Large intestine (tissue), 3 donors: ENCODE measurements at regions not wholly inside any gene's neighbourhood (a gene's known extent, or its start where the extent isn't known, plus 50 kb on each side); places are given as distances from the start of the nearest gene placed in this dataset.
"Not testable (repeated sequence)": the region's sequence is repeated elsewhere in the genome, so short reads cannot be mapped to it uniquely, and the experiment has no call there.

ENCODE experiments used
- DNase-seq, 2 donors: peaks; one replicate each; pipeline versions ENCODE4 v3.0.0 to v3.0.0-alpha.2; 2013
- H3K27ac ChIP-seq: one replicate; pipeline ENCODE4 v1.5.1; 2013; ENCODE audit warnings: low read length
- H3K27me3 ChIP-seq: 2 replicates; pipeline ENCODE4 v1.6.1; 2013; ENCODE audit warnings: low read length; ENCODE audit not compliant: control insufficient read depth, insufficient read depth
- H3K36me3 ChIP-seq: 2 replicates; pipeline ENCODE4 v1.6.1; 2013; ENCODE audit warnings: low read length; ENCODE audit not compliant: control insufficient read depth, insufficient read depth
- H3K4me1 ChIP-seq: one replicate; pipeline ENCODE4 v1.6.1; 2013; ENCODE audit warnings: low read length; ENCODE audit not compliant: control insufficient read depth, insufficient read depth
- H3K4me3 ChIP-seq: one replicate; pipeline ENCODE4 v1.5.1; 2013; ENCODE audit warnings: low read length
- H3K9me3 ChIP-seq: one replicate; pipeline ENCODE4 v1.6.1; 2013; ENCODE audit warnings: mild to moderate bottlenecking, low read depth, low read length, moderate library complexity; ENCODE audit not compliant: control insufficient read depth
- WGBS: methylation state at CpG from one replicate; pipeline ENCODE4 v1.1.5; 2013; ENCODE audit warnings: low lambda C conversion rate; ENCODE audit not compliant: insufficient coverage; 5-methylcytosine and 5-hydroxymethylcytosine counted together

DNA sequence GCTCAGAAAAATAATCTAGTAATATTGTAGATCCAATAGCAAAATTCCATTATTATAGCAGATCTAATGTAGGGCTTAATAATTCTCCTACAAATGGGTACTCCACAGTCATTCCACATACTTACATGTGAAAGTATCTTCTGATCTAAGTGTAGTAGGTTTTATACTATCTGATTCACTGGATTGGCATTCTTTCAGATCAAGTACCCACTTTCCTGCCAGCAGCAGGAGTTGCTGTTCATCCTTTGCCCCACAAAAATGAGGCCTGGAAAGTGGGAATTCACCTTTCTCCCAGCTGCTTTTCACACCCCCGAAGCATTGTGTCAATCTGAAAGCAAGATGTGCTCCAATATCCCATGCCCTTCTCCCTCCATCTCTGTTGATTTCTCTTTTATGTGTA, 77.1 kb upstream of the RXFP1 start:
- H3K27ac ChIP-seq, result no peak overlapping the region
- H3K4me1 ChIP-seq, result no peaks in the 10 kb centered on the region
- no peaks in the 10 kb centered on the region for H3K27me3 ChIP-seq
- H3K9me3 ChIP-seq, result no peaks in the 10 kb centered on the region
- H3K36me3 ChIP-seq, result no peaks in the 10 kb centered on the region
- H3K4me3 ChIP-seq, result no peak overlapping the region
- WGBS, result no CpG with 5 or more reads among the region's 1 CpG
- no peak for DNase-seq

DNA sequence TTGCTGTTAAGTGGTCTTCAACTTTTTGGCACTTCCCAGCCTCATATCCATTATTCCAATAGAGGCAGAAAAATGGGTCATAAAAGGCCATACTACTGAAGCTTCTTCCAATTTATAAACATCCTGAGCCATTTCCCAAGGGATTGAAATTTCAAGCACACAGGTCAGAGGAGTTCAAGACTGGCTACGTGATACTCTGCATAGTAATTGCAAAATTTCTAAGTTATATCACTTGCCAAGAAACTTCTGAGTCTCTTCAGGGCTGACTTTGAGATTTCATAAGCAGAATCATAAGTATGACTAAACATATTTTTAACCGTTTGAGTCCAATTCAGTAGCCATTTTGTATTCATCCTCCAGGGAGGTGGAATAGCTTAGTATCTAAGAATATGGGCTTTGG, 75.6 kb upstream of the RXFP1 start:
- H3K27ac ChIP-seq, result no peak overlapping the region
- no peaks in the 10 kb centered on the region for H3K9me3 ChIP-seq
- no peaks in the 10 kb centered on the region for H3K27me3 ChIP-seq
- no peaks in the 10 kb centered on the region for H3K4me1 ChIP-seq
- H3K4me3 ChIP-seq, result no peak overlapping the region
- no peaks in the 10 kb centered on the region for H3K36me3 ChIP-seq
- WGBS, result no CpG with 5 or more reads among the region's 2 CpGs
- DNase-seq, result no peak

DNA sequence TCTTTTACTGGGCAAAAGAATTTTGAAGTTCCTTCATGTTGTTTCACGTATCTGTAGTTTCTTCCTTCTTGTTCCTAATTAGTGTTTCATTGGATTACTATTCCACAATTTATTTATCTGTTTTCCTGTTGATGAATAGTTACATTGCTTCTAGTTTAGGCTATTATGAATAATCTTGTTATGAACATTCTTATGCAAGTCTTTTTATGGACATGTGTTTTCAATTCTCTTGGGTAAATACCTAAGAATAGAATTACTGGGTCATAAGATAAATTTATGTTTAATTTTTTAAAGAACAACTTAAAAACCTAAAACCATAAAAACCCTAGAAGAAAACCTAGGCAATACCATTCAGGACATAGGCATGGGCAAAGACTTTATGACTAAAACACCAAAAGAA, 70.9 kb upstream of the RXFP1 start:
- no peak for DNase-seq
- Histone ChIP-seq H3K27ac (no peak overlapping the region), H3K27me3 (no peaks in the 10 kb centered on the region), H3K4me1 (no peaks in the 10 kb centered on the region), H3K4me3 (no peak overlapping the region), H3K9me3 (no peaks in the 10 kb centered on the region), H3K36me3 (no peaks in the 10 kb centered on the region)
- WGBS, result 83% methylated on average over 1 of the region's 1 CpG

DNA sequence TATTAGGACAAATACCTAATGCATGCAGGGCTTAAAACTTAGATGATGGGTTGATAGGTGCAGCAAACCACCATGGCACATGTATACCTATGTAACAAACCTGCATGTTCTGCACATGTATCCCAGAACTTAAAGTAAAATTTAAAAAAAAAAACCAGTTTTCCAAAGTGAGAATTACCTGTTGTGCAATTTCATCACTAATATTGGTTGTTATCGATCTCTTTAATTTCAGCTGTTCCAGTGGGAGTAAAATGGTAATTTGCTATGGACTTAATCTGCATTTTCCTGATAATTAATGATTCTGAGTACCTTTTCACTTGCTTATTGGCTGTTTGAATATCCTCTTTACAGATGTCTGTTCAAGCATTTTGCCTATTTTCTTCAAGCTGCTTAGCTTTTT, 69.6 kb upstream of the RXFP1 start:
- H3K9me3 ChIP-seq, H3K27me3 ChIP-seq, H3K27ac ChIP-seq, H3K4me1 ChIP-seq, H3K36me3 ChIP-seq, DNase-seq, H3K4me3 ChIP-seq: not testable (repeated sequence)
- no CpG with 5 or more reads among the region's 1 CpG for WGBS

DNA sequence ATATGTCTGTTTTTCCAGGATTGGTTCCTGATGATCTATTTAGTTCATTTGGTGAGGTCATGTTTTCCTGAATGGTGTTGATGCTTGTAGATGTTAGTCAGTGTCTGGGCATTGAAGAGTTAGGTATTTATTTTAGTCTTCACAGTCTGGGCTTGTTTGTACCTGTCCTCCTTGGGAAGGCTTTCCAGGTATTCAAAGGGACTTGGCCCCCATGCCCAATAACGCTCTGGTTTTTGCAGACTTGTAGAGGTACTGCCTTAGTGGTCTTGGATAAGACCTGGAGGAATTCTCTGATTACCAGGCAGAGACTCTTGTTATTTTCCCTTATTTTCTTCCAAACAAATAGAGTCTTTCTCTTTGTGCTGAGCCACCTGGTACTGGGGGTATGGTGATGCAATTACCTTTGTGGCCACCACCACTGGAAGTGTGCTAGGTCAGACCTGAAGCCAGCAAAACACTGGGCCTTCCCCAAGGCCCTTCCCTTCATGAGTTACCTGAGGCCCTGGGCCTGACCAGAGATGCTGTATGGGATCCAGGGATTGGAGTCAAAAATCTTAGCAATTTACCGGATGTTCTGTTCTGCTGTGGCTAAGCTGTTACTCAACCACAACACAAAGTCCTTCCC, 63.3 kb upstream of the RXFP1 start:
- H3K4me3 ChIP-seq, result no peak overlapping the region
- H3K27ac ChIP-seq, result no peak overlapping the region
- H3K9me3 ChIP-seq, result no peaks in the 10 kb centered on the region
- no peaks in the 10 kb centered on the region for H3K36me3 ChIP-seq
- WGBS, result no CpG with 5 or more reads among the region's 2 CpGs
- no peaks in the 10 kb centered on the region for H3K27me3 ChIP-seq
- H3K4me1 ChIP-seq, result no peaks in the 10 kb centered on the region
- DNase-seq, result no peak

DNA sequence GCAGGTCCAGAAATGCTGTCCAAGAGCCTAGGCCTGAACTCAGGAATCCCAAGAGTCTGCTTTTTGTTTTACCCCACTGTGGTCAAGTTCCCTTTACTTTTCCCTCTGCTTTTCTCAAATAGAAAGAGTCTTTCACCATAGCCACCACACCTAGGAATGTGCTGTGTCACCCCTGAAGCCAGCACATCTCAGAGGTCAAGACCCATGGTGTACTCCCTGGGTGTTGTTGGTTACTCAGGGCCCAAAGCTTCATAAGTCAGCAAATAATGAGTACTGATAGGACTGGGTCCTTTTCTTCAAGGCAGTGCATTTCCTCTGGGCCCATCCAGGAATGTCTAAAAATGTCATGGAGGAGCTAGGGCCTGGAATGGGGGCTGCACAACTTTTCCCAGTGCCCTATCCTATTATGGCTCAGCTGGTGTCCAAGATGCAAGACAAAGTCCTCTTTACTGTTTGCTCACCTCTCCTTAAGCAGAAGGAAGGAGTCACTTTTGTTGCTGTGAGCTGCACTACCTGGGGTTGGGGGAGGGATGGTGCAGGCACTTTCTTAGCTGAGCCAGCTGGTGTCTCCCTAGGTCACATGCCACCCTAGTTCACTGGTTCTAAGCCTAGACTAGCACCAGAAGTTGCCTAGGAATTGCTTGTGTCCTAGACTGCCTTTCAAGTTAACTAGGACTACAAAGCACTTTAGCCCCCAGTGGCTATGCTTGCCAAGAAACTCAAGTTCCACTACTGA, 62.4 kb upstream of the RXFP1 start:
- no peak for DNase-seq
- H3K4me3 ChIP-seq, result no peak overlapping the region
- no peaks in the 10 kb centered on the region for H3K27me3 ChIP-seq
- no peaks in the 10 kb centered on the region for H3K36me3 ChIP-seq
- no peaks in the 10 kb centered on the region for H3K9me3 ChIP-seq
- H3K4me1 ChIP-seq, result no peaks in the 10 kb centered on the region
- no peak overlapping the region for H3K27ac ChIP-seq

DNA sequence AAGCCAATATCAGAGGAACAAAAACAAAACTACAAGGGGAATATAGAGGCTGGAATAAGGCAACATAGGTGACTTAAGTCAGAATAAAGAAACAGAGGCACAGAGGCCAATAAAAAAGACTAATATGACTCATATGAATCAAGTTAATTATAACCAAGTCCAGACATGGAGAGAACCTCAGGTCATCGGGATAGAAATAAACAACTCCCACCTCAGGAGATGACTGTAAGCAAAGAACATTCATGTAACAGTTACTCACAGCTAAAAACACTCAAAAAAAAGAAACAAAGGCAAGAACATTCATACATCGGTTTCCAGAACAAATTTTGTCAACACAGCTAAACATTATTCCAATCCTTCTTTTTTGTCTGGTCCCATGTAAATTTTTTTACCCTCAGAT, 60.3 kb upstream of the RXFP1 start:
- no CpG with 5 or more reads among the region's 2 CpGs for WGBS
- no peaks in the 10 kb centered on the region for H3K4me1 ChIP-seq
- no peak for DNase-seq
- H3K27ac ChIP-seq, result no peak overlapping the region
- H3K36me3 ChIP-seq, result no peaks in the 10 kb centered on the region
- H3K9me3 ChIP-seq, result no peaks in the 10 kb centered on the region
- H3K4me3 ChIP-seq, result no peak overlapping the region
- H3K27me3 ChIP-seq, result no peaks in the 10 kb centered on the region

DNA sequence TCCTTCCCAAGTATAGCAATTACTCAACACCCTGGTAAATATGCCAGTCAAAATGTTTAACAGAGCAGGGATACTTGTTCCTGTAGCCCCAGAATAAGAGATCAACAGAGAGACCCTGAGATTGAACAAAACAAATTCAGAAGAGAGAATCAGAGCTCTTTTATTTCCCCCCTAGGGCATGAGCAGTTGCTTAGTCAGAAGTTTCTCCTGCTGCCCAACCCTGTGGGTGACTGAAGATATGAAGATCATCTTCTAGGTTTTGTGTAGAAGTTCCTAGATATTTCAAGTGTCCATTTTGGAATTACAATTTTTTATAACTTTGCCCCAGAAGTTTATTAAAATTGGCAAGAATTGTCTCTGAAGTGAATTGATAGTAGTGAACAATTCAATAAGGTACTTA, 59.1 kb upstream of the RXFP1 start:
- Histone ChIP-seq H3K4me3 (no peak overlapping the region), H3K27ac (no peak overlapping the region), H3K9me3 (no peaks in the 10 kb centered on the region), H3K27me3 (no peaks in the 10 kb centered on the region), H3K36me3 (no peaks in the 10 kb centered on the region), H3K4me1 (no peaks in the 10 kb centered on the region)
- no peak for DNase-seq
